GM12891 (cell line): ENCODE measurements at regions not wholly inside any gene's neighbourhood (a gene's known extent, or its start where the extent isn't known, plus 50 kb on each side); places are given as distances from the start of the nearest gene placed in this dataset.

ENCODE experiments used
- PAX5 ChIP-seq: IDR thresholded peaks from 2 replicates; pipeline ENCODE4 v1.6.1; 2011; ENCODE audit warnings: low read length, moderate library complexity, mild to moderate bottlenecking; ENCODE audit not compliant: insufficient read depth, severe bottlenecking
- POLR2A ChIP-seq: IDR thresholded peaks from 2 replicates; pipeline ENCODE4 v1.6.1; 2011; ENCODE audit warnings: low read depth, low read length, control low read depth
- POLR2AphosphoS5 ChIP-seq: IDR thresholded peaks from 2 replicates; pipeline ENCODE4 v1.6.1; 2011; ENCODE audit warnings: low read depth, low read length, control low read depth
- POU2F2 ChIP-seq: IDR thresholded peaks from 2 replicates; pipeline ENCODE4 v1.6.1; 2011; ENCODE audit warnings: low read depth, mild to moderate bottlenecking, control low read depth, low read length, moderate library complexity
- SPI1 ChIP-seq: IDR thresholded peaks from 2 replicates; pipeline ENCODE4 v1.6.1; 2011; ENCODE audit warnings: low read depth, low read length, control low read depth
- TAF1 ChIP-seq: IDR thresholded peaks from 2 replicates; pipeline ENCODE4 v1.6.1; 2011; ENCODE audit warnings: low read depth, low read length, control low read depth

- TF ChIP-seq POLR2A: no peak
- TF ChIP-seq POLR2AphosphoS5: no peak
- TF ChIP-seq SPI1: no peak
- no peak for TF ChIP-seq TAF1
- TF ChIP-seq POU2F2: no peak
- TF ChIP-seq PAX5: no peak
Observed at GRCh38 chr1:188424176-188424575, 1595.4 kb downstream of the PLA2G4A start.
